Colonic mucosa (tissue), 4 donors: ENCODE measurements at regions not wholly inside any gene's neighbourhood (a gene's known extent, or its start where the extent isn't known, plus 50 kb on each side); places are given as distances from the start of the nearest gene placed in this dataset.

Experiments used
- DNase-seq: peaks from one replicate; pipeline ENCODE4 v3.0.0-alpha.2; 2020
- H3K27ac ChIP-seq: fragments of 200-600 bp; one replicate; pipeline ENCODE4 v1.8.0; 2021
- H3K27me3 ChIP-seq: fragments of 200-600 bp; one replicate; pipeline ENCODE4 v1.8.0; 2021
- H3K36me3 ChIP-seq: fragments of 200-600 bp; one replicate; pipeline ENCODE4 v1.8.0; 2021
- H3K4me1 ChIP-seq: fragments of 200-600 bp; one replicate; pipeline ENCODE4 v1.8.0; 2021; ENCODE audit warnings: mild to moderate bottlenecking
- H3K4me3 ChIP-seq: fragments of 200-600 bp; one replicate; pipeline ENCODE4 v1.8.0; 2021
- H3K9ac ChIP-seq, 2 donors: one replicate each; pipeline ENCODE4 v1.7.0; 2013; ENCODE audit warnings: control low read depth in 2 of 2, low read depth in 2 of 2, low read length in 2 of 2
- H3K9me3 ChIP-seq: fragments of 200-600 bp; one replicate; pipeline ENCODE4 v1.8.0; 2021
- CTCF ChIP-seq: fragments of 200-600 bp; IDR thresholded peaks from one replicate; pipeline ENCODE4 v1.8.0; 2022; ENCODE audit warnings: antibody characterized with exemption, mild to moderate bottlenecking
- intact Hi-C: fragments of 100-400 bp; cut with DNase I; formaldehyde crosslinking; loops from one replicate; pipeline ENCODE4 v1.14.1; 2022
- donor health status: healthy.
- donor health status: DM: no; HTN: no; CAD: no.
- donor health status: DM: no; HTN: no; CAD: no.

GRCh38 chr19:33916792-33917191, 120.1 kb downstream of the KCTD15 start:
- no peak for TF ChIP-seq CTCF
- no peak overlapping the region for H3K4me3 ChIP-seq
- H3K9me3 ChIP-seq = no peaks in the 10 kb centered on the region
- H3K4me1 ChIP-seq = no peaks in the 10 kb centered on the region
- no peak overlapping the region for H3K9ac ChIP-seq
- DNase-seq = no peak
- no peaks in the 10 kb centered on the region for H3K36me3 ChIP-seq
- intact Hi-C loops = no loop called here
- no peaks in the 10 kb centered on the region for H3K27me3 ChIP-seq
- no peak overlapping the region for H3K27ac ChIP-seq

GRCh38 chr19:33919291-33919690, 122.6 kb downstream of the KCTD15 start:
- no peak for DNase-seq
- intact Hi-C loops = no loop called here
- no peak for TF ChIP-seq CTCF
- Histone ChIP-seq H3K36me3 (no peaks in the 10 kb centered on the region), H3K4me3 (no peak overlapping the region), H3K27me3 (no peaks in the 10 kb centered on the region), H3K9me3 (no peaks in the 10 kb centered on the region), H3K4me1 (no peaks in the 10 kb centered on the region), H3K9ac (no peak overlapping the region), H3K27ac (no peak overlapping the region)

GRCh38 chr19:33921165-33921564, 124.5 kb downstream of the KCTD15 start:
- Histone ChIP-seq H3K36me3 (no peaks in the 10 kb centered on the region), H3K27ac (no peak overlapping the region), H3K4me3 (no peak overlapping the region), H3K4me1 (no peaks in the 10 kb centered on the region), H3K9me3 (no peaks in the 10 kb centered on the region), H3K27me3 (no peaks in the 10 kb centered on the region), H3K9ac (no peak overlapping the region)
- intact Hi-C loops = no loop called here
- no peak for DNase-seq
- no peak for TF ChIP-seq CTCF

- no peak overlapping the region for H3K27ac ChIP-seq
- no peak overlapping the region for H3K9ac ChIP-seq
- no peak overlapping the region for H3K4me3 ChIP-seq
- H3K36me3 ChIP-seq = no peaks in the 10 kb centered on the region
- intact Hi-C loops = no loop called here
- no peak for TF ChIP-seq CTCF
- no peaks in the 10 kb centered on the region for H3K4me1 ChIP-seq
- no peak for DNase-seq
- no peaks in the 10 kb centered on the region for H3K27me3 ChIP-seq
- H3K9me3 ChIP-seq = no peaks in the 10 kb centered on the region
These were observed 129.6 kb downstream of the KCTD15 start for GRCh38 chr19:33926306-33926705.

GRCh38 chr19:33927789-33928457, 131.3 kb downstream of the KCTD15 start:
- H3K27ac ChIP-seq = no peak overlapping the region
- no peak for TF ChIP-seq CTCF
- H3K27me3 ChIP-seq = no peaks in the 10 kb centered on the region
- intact Hi-C loops = no loop called here
- H3K36me3 ChIP-seq = no peaks in the 10 kb centered on the region
- H3K4me1 ChIP-seq = no peaks in the 10 kb centered on the region
- H3K9me3 ChIP-seq = no peaks in the 10 kb centered on the region
- no peak overlapping the region for H3K9ac ChIP-seq
- no peak overlapping the region for H3K4me3 ChIP-seq
- no peak for DNase-seq
